Tibial nerve (tissue), 3 donors: ENCODE measurements at regions not wholly inside any gene's neighbourhood (a gene's known extent, or its start where the extent isn't known, plus 50 kb on each side); places are given as distances from the start of the nearest gene placed in this dataset.

Source experiments
- CTCF ChIP-seq, 5 experiments: fragments of 200-600 bp in 3 of 5; fragments of 450-650 bp in 2 of 5; sonication (generic) in 3 of 5; IDR thresholded peaks; one replicate each; pipeline ENCODE4 v1.5.1; 2016 to 2019; ENCODE audit warnings: antibody characterized with exemption in 5 of 5, mild to moderate bottlenecking in 3 of 5, moderate library complexity in 2 of 5
- POLR2A ChIP-seq, 2 donors: fragments of 450-650 bp; IDR thresholded peaks; one replicate each; pipeline ENCODE4 v1.6.1; 2017; ENCODE audit warnings: antibody characterized with exemption in 2 of 2, mild to moderate bottlenecking in 2 of 2, moderate library complexity in 2 of 2

DNA sequence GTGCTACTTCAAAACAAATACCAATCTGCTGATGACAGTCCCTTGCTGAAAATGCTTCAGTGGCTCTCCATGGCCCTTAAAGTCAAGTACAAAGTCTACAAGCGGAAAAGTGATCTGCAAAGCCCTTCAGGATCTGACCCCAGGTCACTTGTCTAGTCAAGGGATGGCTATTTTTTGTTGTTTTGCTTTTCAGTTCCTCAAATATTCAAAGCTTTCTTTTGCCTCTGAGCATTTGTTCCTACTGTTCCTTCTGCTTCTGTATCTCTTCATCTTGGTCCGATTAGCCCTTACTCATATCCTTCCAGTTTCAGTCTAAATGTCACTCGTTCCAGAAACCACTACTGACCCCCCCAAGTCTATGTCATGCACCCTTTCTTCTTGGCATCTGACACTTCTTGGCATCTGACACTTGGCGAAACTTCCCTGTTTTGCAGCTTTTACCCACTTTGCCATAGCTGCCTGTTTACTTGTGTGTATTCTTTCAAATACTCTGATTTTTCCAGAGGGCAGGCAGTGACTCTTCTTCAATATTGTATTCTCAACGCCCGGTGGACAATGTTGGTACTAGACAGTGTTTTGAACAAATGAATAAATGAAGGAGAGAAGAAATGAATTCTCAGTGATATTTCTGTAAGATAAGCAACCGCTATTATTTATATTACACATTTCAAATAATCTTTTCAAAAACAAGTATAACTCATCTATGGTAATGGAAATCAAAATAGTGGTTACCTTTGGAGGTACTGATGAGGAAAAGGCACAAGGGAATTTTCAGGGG is 175.9 kb upstream of the FN1 start:
- no peak for TF ChIP-seq POLR2A (IDR thresholded peaks at IDR 0.05)
- no peak for TF ChIP-seq CTCF (IDR thresholded peaks at IDR 0.05)
